ENCODE measurements at regions not wholly inside any gene's neighbourhood (a gene's known extent, or its start where the extent isn't known, plus 50 kb on each side); places are given as distances from the start of the nearest gene placed in this dataset.

DNA sequence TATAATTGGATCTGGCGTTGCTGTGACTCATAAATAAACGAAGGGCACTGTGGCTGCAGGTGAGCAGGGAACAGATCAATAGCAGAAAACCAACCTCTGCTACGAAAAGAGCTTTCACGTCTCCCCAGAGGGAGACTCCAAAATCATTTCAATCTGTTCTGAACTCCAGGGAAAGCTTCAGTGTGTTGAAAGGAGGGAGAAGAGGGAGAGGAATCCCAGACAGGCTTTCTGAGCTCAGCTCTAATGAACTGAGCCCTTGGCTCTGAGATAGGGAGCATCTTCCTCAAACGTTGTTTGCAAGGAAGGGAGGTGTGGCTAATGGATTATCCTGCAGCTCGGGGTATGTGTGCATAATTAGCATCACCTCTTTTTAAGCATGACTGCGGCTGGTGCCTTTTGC lies 288.0 kb upstream of the IRX4 start:
- no peak for DNase-seq (ENCODE audit: low spot score)

DNA sequence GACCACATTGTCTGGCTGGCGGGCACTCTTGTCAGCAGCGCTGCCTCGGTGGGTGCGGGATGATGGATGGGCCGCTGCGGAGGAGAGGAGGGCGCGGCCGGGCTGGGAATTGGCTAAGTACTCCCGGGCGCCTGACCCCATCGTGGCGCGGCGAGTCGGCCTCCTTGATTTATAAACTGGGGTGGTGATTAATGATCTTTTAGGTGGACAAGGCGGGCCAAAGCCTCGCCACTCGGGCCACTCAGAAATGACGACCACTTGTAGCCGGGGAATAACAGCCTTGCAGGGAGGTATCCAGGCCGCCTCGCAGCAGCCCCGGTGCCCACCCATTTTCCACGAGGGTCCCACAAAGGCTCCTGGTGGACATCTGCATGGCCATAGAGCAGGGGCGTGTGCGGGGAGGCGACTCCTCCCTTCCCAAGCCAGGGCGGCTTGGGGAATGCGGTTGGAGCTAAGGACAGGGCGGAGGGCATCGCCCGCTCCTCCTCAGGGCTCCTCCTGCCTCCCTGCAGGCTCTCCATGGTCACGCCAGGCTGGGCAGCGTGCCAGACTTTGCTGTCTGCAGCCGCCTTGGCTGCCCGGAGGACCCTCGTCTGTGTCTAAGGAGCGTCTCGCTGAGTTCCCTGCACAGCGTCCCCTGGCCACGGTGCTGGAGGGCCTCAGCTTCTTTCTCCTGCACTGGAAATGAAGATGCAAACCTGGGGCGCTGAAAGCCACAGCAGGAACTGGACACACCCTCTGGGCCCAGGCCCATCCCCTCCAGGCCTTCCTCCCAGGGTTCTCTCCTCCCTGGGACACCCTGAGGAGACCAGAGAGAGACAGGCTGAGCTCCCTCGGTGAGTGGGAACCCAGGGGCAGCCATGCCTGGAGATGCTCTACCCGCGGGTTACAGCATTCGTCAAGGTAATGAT lies 287.4 kb upstream of the IRX4 start:
- no peak for DNase-seq (ENCODE audit: low spot score)

GRCh38 chr5:2169430-2169808 lies 286.7 kb upstream of the IRX4 start:
- DNase-seq (ENCODE audit: low spot score) = no peak

DNA sequence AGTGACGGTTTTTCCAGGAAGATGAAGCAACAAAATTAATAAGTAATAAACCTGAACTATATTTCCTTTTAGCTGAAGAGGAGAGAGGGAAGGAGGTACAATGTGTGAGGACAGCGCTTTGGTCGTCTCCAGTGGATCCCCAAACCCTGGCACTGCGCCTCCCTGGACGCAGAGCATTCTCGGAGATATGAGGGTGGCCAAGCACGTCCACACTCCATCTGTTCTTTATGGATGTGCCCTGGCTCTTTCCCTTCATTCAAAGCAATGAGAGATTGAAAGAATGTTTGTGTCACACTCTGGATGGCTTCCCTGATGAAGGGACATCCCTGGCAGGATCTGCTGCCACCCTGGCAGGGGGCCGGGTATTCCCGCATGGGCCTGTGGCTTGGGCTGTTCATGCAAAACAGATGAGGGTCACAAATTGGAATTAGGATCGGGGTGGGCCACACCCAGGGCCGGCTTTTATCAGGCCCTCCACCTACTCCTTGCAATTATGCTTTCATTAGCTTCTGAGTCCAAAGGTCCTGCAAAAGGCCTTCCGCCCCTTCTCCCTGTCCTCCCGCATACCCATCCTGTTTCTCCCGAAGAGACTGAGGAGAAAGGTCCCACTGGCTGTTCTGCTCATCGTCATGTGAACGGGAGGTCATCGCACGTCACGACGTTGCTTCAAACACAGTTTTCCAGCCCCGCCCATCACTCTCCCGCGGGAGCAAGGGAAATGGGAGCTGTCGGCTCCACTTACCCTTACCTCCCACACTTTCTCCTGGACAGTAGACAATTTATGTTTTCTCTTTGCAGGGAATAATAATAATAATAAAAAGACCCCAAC lies 286.1 kb upstream of the IRX4 start:
- DNase-seq (ENCODE audit: low spot score) = no peak

DNA sequence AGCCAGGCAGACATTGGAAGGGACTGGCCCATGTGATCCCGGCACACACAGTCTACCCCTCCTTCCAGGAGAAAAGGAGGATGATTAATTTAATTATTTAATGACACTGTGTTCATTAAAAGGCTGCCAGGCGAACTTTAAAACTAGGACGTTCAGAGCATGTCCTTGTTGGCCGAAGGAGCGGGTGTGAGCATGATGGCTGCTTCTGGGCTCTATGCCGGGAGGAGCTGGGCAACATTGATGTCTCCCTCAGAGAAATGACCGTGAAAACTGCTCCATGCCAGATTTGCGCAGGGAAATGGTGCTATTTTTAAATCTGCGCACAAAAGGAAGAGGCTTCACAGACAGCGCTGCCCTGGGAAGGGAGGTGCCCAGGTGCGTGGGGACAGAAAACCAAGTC lies 284.9 kb upstream of the IRX4 start:
- DNase-seq (ENCODE audit: low spot score) = no peak

- no peak for DNase-seq (ENCODE audit: low spot score)
These were observed 284.3 kb upstream of the IRX4 start for GRCh38 chr5:2166979-2167377.

DNA sequence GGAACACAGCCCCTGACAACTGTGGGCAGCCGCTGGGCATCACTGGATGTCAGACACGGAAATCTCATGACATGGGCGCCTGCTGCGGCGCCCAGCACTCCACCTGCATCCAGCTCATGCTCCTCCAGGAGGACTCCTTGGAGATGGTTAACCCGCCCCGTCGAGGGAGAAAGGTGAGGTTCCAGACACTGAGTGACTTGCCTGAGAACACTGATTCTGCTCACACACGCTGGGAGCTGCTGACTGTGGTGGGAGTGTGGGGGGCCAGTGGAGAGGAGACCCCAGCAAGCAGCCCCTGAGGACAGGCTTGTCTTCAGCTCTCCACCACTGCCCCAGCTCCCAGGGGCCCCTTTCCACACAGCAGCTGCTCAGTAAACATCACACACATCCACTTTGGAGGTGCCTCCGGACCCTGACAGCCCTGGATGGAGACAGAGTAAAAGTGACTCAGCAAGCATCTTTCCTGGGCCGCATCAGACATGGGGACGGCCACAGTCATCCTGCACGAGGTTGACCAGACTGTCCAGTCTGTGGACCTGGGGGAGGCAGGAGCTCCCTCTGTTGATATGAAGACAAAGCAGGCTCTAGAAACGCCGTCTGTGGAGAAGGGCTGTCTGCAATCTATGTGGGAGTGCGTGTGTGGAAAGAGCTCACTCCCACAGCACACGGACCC lies 283.7 kb upstream of the IRX4 start:
- DNase-seq (ENCODE audit: low spot score) = no peak

DNA sequence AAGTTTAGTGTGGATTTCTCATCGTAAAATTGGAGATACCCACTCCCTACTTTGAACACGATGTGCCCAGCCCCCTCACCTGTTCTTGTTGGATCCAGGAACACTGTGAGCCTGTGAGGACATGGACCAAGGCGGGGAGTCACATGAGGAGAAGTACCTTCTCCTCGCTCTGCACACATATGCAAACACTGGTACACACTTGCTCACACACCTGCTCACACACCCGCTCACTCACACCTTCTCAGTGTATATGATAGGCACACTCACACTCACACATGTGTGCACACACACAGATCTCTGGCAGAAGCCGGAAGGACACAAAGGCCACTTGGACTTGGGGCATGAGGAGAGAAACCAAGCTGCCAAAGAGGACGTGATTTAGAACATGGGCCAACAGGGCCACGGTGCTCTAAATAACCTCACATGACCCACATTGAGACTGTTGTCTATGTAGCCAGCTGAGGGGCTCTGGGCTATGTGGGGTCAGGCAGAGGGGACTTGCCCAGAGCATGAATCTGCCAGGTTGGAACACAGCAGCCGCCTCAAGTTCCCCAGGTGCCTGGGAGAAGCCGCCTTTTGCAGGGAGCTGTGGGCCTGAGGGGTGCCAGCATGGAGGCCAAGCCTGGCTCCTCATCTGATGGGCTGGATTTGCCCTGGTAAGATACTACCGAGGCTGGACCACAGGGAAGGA lies 283.0 kb upstream of the IRX4 start:
- DNase-seq (ENCODE audit: low spot score) = no peak

DNA sequence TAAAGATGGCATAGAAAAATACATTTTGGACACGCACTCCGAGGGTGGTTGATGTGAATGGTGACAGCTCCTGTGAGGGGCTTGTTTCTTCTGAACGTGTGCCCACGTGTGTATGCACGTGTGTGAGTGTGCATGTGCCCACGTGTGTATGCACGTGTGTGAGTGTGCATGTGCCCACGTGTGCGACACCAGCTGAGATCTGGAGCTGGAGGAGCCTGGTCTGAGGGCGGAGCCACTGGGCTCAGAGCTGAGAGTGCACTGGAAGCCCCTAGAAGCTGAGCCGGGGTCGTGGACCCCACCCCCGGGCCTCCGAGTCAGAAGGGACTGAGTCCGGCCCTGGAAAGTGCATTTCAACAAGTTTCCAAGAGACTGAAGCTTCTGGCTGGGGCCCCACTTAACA lies 282.5 kb upstream of the IRX4 start:
- no peak for DNase-seq (ENCODE audit: low spot score)

GRCh38 chr5:2164586-2164985 lies 281.9 kb upstream of the IRX4 start:
- DNase-seq (ENCODE audit: low spot score) = no peak

DNA sequence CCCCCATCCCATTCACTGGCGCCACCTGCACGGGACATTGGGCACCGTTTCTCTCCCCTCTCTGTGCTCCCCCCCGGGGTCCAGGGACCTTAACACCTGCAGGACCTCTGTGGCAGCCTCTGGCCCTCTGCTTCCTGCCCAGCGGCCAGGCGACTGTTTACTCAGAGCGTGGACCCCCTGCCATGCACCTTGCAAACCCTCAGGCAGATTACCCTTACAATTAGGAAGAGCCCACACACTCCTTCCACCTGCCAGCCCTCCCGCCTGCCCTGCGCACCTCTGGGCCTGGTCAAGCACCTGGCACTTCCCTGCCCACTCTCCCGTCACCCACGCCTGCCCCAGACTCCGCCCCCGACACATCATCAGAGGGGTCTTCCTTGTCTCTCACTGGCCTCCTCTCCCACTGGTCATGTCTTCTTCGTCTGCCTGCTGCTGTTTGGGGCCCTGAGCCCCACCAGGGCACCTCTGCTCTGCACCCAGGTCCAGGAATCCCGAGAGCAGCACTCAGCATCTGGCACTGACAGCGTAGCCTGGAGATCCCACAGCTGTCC lies 281.3 kb upstream of the IRX4 start:
- DNase-seq (ENCODE audit: low spot score) = no peak

- no peak for DNase-seq (ENCODE audit: low spot score)
These were observed 280.5 kb upstream of the IRX4 start for GRCh38 chr5:2163060-2163856.

- DNase-seq (ENCODE audit: low spot score) = no peak
These were observed 278.1 kb upstream of the IRX4 start for GRCh38 chr5:2160811-2161210.

- DNase-seq (ENCODE audit: low spot score) = no peak
These were observed 276.0 kb upstream of the IRX4 start for GRCh38 chr5:2158767-2159166.

- no peak for DNase-seq (ENCODE audit: low spot score)
These were observed 275.4 kb upstream of the IRX4 start for GRCh38 chr5:2158109-2158508.

GRCh38 chr5:2157372-2157771 lies 274.6 kb upstream of the IRX4 start:
- no peak for DNase-seq (ENCODE audit: low spot score)

- no peak for DNase-seq (ENCODE audit: low spot score)
These were observed 273.8 kb upstream of the IRX4 start for GRCh38 chr5:2156358-2157059.

DNA sequence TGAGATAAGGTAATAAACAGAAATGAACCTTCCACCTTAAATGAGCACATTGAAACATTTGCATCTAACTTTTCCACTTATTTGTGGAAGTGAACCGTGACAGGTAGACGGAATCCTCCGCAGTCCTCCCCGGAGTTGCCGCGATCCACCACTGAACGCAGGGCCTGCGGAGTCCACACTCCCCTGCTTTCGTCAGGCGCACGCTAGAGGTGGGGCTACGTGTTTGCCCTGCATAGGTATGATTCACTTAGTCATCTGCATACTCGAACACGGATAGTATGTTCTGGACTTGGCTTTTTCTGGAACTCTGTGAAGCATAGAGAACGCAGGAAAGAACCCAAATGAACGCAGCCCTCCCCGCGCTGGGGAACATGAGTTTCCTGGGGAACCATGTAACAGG lies 272.8 kb upstream of the IRX4 start:
- DNase-seq (ENCODE audit: low spot score) = no peak

DNA sequence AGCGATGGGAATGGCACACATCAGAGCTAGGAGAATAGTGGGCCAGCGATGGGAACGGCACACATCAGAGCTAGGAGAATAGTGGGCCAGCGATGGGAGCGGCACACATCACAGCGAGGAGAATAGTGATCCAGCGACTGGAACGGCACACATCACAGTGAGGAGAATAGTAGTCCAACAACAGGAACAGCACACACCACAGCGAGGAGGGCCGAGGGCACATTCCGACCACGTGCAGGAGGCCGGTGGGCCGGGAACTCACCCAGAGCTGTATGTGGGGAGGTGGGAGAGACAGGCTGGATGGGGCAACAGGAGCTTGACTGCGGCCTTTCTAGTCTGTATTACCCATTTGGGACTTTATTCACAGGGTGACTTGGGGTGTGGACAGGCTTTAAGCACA lies 271.1 kb upstream of the IRX4 start:
- no peak for DNase-seq (ENCODE audit: low spot score)

DNA sequence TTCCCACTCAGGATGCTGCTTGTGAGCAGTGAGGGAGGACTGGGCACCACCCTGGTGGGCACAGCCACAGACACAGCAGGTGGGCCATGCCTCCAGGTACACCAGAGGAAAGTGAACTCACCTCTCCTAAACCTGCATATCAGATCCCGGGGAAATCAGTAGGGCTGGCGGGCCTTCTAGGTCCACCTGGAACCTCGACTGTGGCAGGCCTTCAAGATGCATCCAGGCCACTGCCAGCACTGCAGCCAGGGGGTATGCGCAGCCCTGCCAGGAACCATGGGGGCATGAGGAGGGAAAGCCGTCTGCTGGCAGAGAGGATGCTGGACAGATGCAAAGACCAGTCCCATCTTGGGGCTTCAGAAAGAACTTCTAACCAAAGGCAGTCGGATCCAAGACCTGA lies 270.6 kb upstream of the IRX4 start:
- DNase-seq (ENCODE audit: low spot score) = no peak
